Peyer's patch (tissue), 4 donors: ENCODE measurements at regions not wholly inside any gene's neighbourhood (a gene's known extent, or its start where the extent isn't known, plus 50 kb on each side); places are given as distances from the start of the nearest gene placed in this dataset.

Source experiments
- DNase-seq, 3 donors: peaks; one replicate each; pipeline ENCODE4 v3.0.0-alpha.2; 2017 to 2019
- H3K27ac ChIP-seq, 4 donors: fragments of 200-600 bp; sonication (generic); one replicate each; pipeline ENCODE4 v1.5.1; 2016 to 2019
- H3K27me3 ChIP-seq, 2 donors: fragments of 200-600 bp; sonication (generic); one replicate each; pipeline ENCODE4 v1.5.1; 2019
- H3K36me3 ChIP-seq, 3 donors: fragments of 200-600 bp; sonication (generic); one replicate each; pipeline ENCODE4 v1.5.1; 2016 to 2019
- H3K4me1 ChIP-seq, 4 donors: fragments of 200-600 bp; sonication (generic); one replicate each; pipeline ENCODE4 v1.5.1; 2016 to 2019
- H3K4me3 ChIP-seq, 4 donors: fragments of 200-600 bp; sonication (generic); 1 replicate in 3 of 4; 2 replicates in 1 of 4; pipeline ENCODE4 v1.5.1; 2016 to 2019; ENCODE audit warnings: mild to moderate bottlenecking in 1 of 4
- H3K9me3 ChIP-seq, 4 donors: fragments of 200-600 bp; sonication (generic); one replicate each; pipeline ENCODE4 v1.5.1; 2016 to 2019; ENCODE audit warnings: mild to moderate bottlenecking in 1 of 4
- CTCF ChIP-seq, 6 experiments: fragments of 450-650 bp in 4 of 6; fragments of 200-600 bp in 2 of 6; sonication (generic) in 1 of 6; IDR thresholded peaks; one replicate each; pipeline ENCODE4 v1.5.1; 2017 to 2019; ENCODE audit warnings: antibody characterized with exemption in 6 of 6, mild to moderate bottlenecking in 3 of 6, moderate library complexity in 1 of 6
- POLR2A ChIP-seq, 2 donors: fragments of 450-650 bp; IDR thresholded peaks; one replicate each; pipeline ENCODE4 v1.5.1; 2017; ENCODE audit warnings: antibody characterized with exemption in 2 of 2, mild to moderate bottlenecking in 2 of 2, moderate library complexity in 2 of 2

GRCh38 chr3:127389913-127390312 is 102.1 kb upstream of the PRR20G start:
- TF ChIP-seq POLR2A (IDR thresholded peaks at IDR 0.05): no peak
- no peak for TF ChIP-seq CTCF (IDR thresholded peaks at IDR 0.05)
- H3K36me3 ChIP-seq: no peaks in the 10 kb centered on the region
- no peak overlapping the region for H3K27ac ChIP-seq
- H3K27me3 ChIP-seq: no peaks in the 10 kb centered on the region
- DNase-seq: peak in 1 of 3 donors; percentile 31
- no peaks in the 10 kb centered on the region for H3K9me3 ChIP-seq
- H3K4me1 ChIP-seq: no peaks in the 10 kb centered on the region
- no peak overlapping the region for H3K4me3 ChIP-seq

GRCh38 chr3:127389420-127389819 is 101.6 kb upstream of the PRR20G start:
- Histone ChIP-seq H3K27me3 (no peaks in the 10 kb centered on the region), H3K36me3 (no peaks in the 10 kb centered on the region), H3K9me3 (no peaks in the 10 kb centered on the region), H3K4me3 (no peak overlapping the region), H3K4me1 (no peaks in the 10 kb centered on the region), H3K27ac (no peak overlapping the region)
- TF ChIP-seq POLR2A (IDR thresholded peaks at IDR 0.05) (no peak), CTCF (IDR thresholded peaks at IDR 0.05) (no peak)
- no peak for DNase-seq

- Histone ChIP-seq H3K4me1 (no peaks in the 10 kb centered on the region), H3K27me3 (no peaks in the 10 kb centered on the region), H3K4me3 (no peak overlapping the region), H3K36me3 (no peaks in the 10 kb centered on the region), H3K27ac (no peak overlapping the region), H3K9me3 (no peaks in the 10 kb centered on the region)
- peak in 1 of 3 donors; percentile 37 for DNase-seq
- TF ChIP-seq CTCF (IDR thresholded peaks at IDR 0.05): no peak
- TF ChIP-seq POLR2A (IDR thresholded peaks at IDR 0.05): no peak
Measured at GRCh38 chr3:127388427-127388826, 100.6 kb upstream of the PRR20G start.

GRCh38 chr3:127387556-127388153 is 99.8 kb upstream of the PRR20G start:
- Histone ChIP-seq H3K4me1 (no peaks in the 10 kb centered on the region), H3K27me3 (no peaks in the 10 kb centered on the region), H3K27ac (no peak overlapping the region), H3K36me3 (no peaks in the 10 kb centered on the region), H3K4me3 (no peak overlapping the region), H3K9me3 (no peaks in the 10 kb centered on the region)
- TF ChIP-seq POLR2A (IDR thresholded peaks at IDR 0.05) (no peak), CTCF (IDR thresholded peaks at IDR 0.05) (no peak)
- DNase-seq: no peak

GRCh38 chr3:127387119-127387518 is 99.3 kb upstream of the PRR20G start:
- no peaks in the 10 kb centered on the region for H3K9me3 ChIP-seq
- DNase-seq: peak in 1 of 3 donors; percentile 28
- H3K27me3 ChIP-seq: no peaks in the 10 kb centered on the region
- no peak for TF ChIP-seq POLR2A (IDR thresholded peaks at IDR 0.05)
- H3K4me3 ChIP-seq: no peak overlapping the region
- no peak overlapping the region for H3K27ac ChIP-seq
- no peaks in the 10 kb centered on the region for H3K36me3 ChIP-seq
- no peaks in the 10 kb centered on the region for H3K4me1 ChIP-seq

GRCh38 chr3:127386490-127386889 is 98.6 kb upstream of the PRR20G start:
- Histone ChIP-seq H3K27ac (no peak overlapping the region), H3K4me1 (no peaks in the 10 kb centered on the region), H3K4me3 (no peak overlapping the region), H3K36me3 (no peaks in the 10 kb centered on the region), H3K9me3 (no peaks in the 10 kb centered on the region), H3K27me3 (no peaks in the 10 kb centered on the region)
- no peak for TF ChIP-seq CTCF (IDR thresholded peaks at IDR 0.05)
- no peak for TF ChIP-seq POLR2A (IDR thresholded peaks at IDR 0.05)
- DNase-seq: no peak
